ENCODE measurements at regions not wholly inside any gene's neighbourhood (a gene's known extent, or its start where the extent isn't known, plus 50 kb on each side); places are given as distances from the start of the nearest gene placed in this dataset.

DNA sequence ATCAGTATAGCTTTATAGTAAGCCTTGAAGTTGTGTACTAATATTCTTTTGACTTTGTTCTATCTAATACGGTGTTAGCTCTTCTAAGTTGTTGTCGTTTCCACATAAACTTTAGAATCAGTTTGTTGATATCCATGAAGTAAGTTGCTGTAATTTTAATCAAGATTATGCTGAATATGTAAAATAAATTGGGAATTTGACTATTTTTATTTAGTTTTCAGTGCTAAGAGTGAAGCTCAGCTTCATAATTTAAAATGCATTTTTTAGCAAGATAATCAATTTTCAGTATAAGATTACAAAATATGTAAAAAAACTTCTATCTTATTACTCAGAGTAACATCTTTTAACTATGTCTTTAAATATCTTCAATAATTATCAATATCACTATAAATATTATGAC, 1374.8 kb downstream of the PCDH7 start:
- ATAC-seq, result no peak

DNA sequence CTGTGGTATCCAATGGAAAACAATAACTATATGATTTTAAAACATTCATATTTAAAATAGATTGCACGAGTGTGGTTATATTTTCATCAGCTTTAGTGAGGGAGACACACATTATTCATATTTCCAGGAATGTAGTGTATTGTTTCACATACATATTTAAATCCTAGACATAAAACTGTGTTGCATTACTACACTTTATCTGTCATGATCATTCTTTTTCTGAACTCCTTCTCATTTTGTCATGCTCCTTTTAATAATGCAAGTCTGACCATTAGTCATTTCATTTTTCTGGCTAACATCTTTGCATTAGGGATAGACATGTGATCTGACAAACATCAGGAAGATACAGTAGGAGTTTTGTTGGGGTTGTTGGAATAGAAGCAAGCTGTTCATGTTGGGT, 1382.7 kb downstream of the PCDH7 start:
- no peak overlapping the region for H2AFZ ChIP-seq (ENCODE audit: low read depth, low read length, poor library complexity, severe bottlenecking)
- no peaks in the 10 kb centered on the region for H3K36me3 ChIP-seq (ENCODE audit: control insufficient read depth in 1 of 2, insufficient read depth in 2 of 2, low read length in 2 of 2)
- no peaks in the 10 kb centered on the region for H3K27me3 ChIP-seq (ENCODE audit: insufficient read depth, low read length)
- no peak for DNase-seq (ENCODE audit: low read depth, low spot score)
- H3K4me3 ChIP-seq (replicated peaks in 1 of 2; ENCODE audit: low read depth in 1 of 2, low read length in 2 of 2), result no peak overlapping the region
- no peaks in the 10 kb centered on the region for H3K9me3 ChIP-seq (ENCODE audit: control insufficient read depth in 1 of 2, insufficient read depth in 1 of 2, low read depth in 1 of 2, low read length in 2 of 2)
- TF ChIP-seq ZFX (IDR thresholded peaks at IDR 0.05) (no peak), POLR2A (IDR thresholded peaks at IDR 0.05; ENCODE audit: borderline replicate concordance, extremely low read depth, insufficient read depth, insufficient read length) (no peak), ZNF274 (IDR thresholded peaks at IDR 0.05; ENCODE audit: low read depth, low read length) (no peak), JUND (IDR thresholded peaks at IDR 0.05) (no peak), CEBPB (IDR thresholded peaks at IDR 0.05; ENCODE audit: low read depth) (no peak), RAD21 (IDR thresholded peaks at IDR 0.05; ENCODE audit: low read depth) (no peak), SIN3A (IDR thresholded peaks at IDR 0.05; ENCODE audit: low read depth) (no peak), EZH2 (IDR thresholded peaks at IDR 0.05) (no peak), YY1 (IDR thresholded peaks at IDR 0.05; ENCODE audit: extremely low read depth, insufficient replicate concordance, low read depth, low read length) (no peak)
- TF ChIP-seq, protein P1, sequence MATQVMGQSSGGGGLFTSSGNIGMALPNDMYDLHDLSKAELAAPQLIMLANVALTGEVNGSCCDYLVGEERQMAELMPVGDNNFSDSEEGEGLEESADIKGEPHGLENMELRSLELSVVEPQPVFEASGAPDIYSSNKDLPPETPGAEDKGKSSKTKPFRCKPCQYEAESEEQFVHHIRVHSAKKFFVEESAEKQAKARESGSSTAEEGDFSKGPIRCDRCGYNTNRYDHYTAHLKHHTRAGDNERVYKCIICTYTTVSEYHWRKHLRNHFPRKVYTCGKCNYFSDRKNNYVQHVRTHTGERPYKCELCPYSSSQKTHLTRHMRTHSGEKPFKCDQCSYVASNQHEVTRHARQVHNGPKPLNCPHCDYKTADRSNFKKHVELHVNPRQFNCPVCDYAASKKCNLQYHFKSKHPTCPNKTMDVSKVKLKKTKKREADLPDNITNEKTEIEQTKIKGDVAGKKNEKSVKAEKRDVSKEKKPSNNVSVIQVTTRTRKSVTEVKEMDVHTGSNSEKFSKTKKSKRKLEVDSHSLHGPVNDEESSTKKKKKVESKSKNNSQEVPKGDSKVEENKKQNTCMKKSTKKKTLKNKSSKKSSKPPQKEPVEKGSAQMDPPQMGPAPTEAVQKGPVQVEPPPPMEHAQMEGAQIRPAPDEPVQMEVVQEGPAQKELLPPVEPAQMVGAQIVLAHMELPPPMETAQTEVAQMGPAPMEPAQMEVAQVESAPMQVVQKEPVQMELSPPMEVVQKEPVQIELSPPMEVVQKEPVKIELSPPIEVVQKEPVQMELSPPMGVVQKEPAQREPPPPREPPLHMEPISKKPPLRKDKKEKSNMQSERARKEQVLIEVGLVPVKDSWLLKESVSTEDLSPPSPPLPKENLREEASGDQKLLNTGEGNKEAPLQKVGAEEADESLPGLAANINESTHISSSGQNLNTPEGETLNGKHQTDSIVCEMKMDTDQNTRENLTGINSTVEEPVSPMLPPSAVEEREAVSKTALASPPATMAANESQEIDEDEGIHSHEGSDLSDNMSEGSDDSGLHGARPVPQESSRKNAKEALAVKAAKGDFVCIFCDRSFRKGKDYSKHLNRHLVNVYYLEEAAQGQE (IDR thresholded peaks at IDR 0.05; ENCODE audit: low read depth), result no peak
- TF ChIP-seq, protein P2, sequence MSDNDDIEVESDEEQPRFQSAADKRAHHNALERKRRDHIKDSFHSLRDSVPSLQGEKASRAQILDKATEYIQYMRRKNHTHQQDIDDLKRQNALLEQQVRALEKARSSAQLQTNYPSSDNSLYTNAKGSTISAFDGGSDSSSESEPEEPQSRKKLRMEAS (IDR thresholded peaks at IDR 0.05), result no peak
- H3K4me1 ChIP-seq (ENCODE audit: control insufficient read depth in 1 of 2, insufficient read depth in 2 of 2, low read length in 2 of 2), result no peaks in the 10 kb centered on the region
- ATAC-seq, result no peak
- H3K4me2 ChIP-seq (ENCODE audit: low read length), result no peak overlapping the region
- no peaks in the 10 kb centered on the region for H3K9me2 ChIP-seq (ENCODE audit: insufficient read depth)
- BruUV-seq (replicated peaks), result no TSS peak
- intact Hi-C loops (cut with micrococcal nuclease), result no loop called here
- H4K20me1 ChIP-seq (ENCODE audit: insufficient read depth), result no peaks in the 10 kb centered on the region
- H3K79me2 ChIP-seq (ENCODE audit: insufficient read depth, low read length), result no peaks in the 10 kb centered on the region
- RAD21 ChIA-PET (ENCODE audit: low non-redundant PET in 1 of 2, low total read pairs in 2 of 2, uncharacterized antibody in 2 of 2, unreplicated experiment in 2 of 2), result no interaction called here
- CTCF ChIA-PET, result no interaction called here
- H3K9ac ChIP-seq (ENCODE audit: low read length), result no peak overlapping the region
- POLR2A ChIA-PET, result no interaction called here
- H3K27ac ChIP-seq (ENCODE audit: low read depth, low read length), result no peak overlapping the region

More for the DNA sequence above, 1374.8 kb downstream of the PCDH7 start:
- intact Hi-C loops (cut with micrococcal nuclease), result no loop called here
- Histone ChIP-seq H3K4me2 (ENCODE audit: low read length) (no peak overlapping the region), H3K4me1 (ENCODE audit: control insufficient read depth in 1 of 2, insufficient read depth in 2 of 2, low read length in 2 of 2) (no peaks in the 10 kb centered on the region), H3K79me2 (ENCODE audit: insufficient read depth, low read length) (no peaks in the 10 kb centered on the region), H3K27me3 (ENCODE audit: insufficient read depth, low read length) (no peaks in the 10 kb centered on the region), H3K27ac (ENCODE audit: low read depth, low read length) (no peak overlapping the region), H3K9me3 (ENCODE audit: control insufficient read depth in 1 of 2, insufficient read depth in 1 of 2, low read depth in 1 of 2, low read length in 2 of 2) (no peaks in the 10 kb centered on the region), H3K36me3 (ENCODE audit: control insufficient read depth in 1 of 2, insufficient read depth in 2 of 2, low read length in 2 of 2) (no peaks in the 10 kb centered on the region), H3K9me2 (ENCODE audit: insufficient read depth) (no peaks in the 10 kb centered on the region), H2AFZ (ENCODE audit: low read depth, low read length, poor library complexity, severe bottlenecking) (no peak overlapping the region), H3K4me3 (replicated peaks in 1 of 2; ENCODE audit: low read depth in 1 of 2, low read length in 2 of 2) (no peak overlapping the region), H3K9ac (ENCODE audit: low read length) (no peak overlapping the region), H4K20me1 (ENCODE audit: insufficient read depth) (no peaks in the 10 kb centered on the region)
- TF ChIP-seq, protein P1 (IDR thresholded peaks at IDR 0.05; ENCODE audit: low read depth), result no peak
- BruUV-seq (replicated peaks), result no TSS peak
- CTCF ChIA-PET, result no interaction called here
- DNase-seq (ENCODE audit: low read depth, low spot score), result no peak
- POLR2A ChIA-PET, result no interaction called here
- RAD21 ChIA-PET (ENCODE audit: low non-redundant PET in 1 of 2, low total read pairs in 2 of 2, uncharacterized antibody in 2 of 2, unreplicated experiment in 2 of 2), result no interaction called here

Data from HCT116 (cell line).